Fibroblast of lung (primary cell): ENCODE measurements at regions not wholly inside any gene's neighbourhood (a gene's known extent, or its start where the extent isn't known, plus 50 kb on each side); places are given as distances from the start of the nearest gene placed in this dataset.

Experiments used
- EZH2 ChIP-seq: IDR thresholded peaks from 2 replicates; pipeline ENCODE4 v1.5.1; 2012; ENCODE audit warnings: low read length, control low read depth, mild to moderate bottlenecking; ENCODE audit errors: missing control alignments
- TF ChIP-seq, protein P1 (sequence below), 2 donors: IDR thresholded peaks in 1 of 2; conservative IDR thresholded peaks in 1 of 2; 1 replicate in 1 of 2; 2 replicates in 1 of 2; pipeline ENCODE4 v1.5.1; 2011 to 2012; ENCODE audit warnings: low read length in 2 of 2, control low read depth in 1 of 2, inconsistent platforms in 1 of 2, low read depth in 1 of 2, mild to moderate bottlenecking in 1 of 2

DNA sequence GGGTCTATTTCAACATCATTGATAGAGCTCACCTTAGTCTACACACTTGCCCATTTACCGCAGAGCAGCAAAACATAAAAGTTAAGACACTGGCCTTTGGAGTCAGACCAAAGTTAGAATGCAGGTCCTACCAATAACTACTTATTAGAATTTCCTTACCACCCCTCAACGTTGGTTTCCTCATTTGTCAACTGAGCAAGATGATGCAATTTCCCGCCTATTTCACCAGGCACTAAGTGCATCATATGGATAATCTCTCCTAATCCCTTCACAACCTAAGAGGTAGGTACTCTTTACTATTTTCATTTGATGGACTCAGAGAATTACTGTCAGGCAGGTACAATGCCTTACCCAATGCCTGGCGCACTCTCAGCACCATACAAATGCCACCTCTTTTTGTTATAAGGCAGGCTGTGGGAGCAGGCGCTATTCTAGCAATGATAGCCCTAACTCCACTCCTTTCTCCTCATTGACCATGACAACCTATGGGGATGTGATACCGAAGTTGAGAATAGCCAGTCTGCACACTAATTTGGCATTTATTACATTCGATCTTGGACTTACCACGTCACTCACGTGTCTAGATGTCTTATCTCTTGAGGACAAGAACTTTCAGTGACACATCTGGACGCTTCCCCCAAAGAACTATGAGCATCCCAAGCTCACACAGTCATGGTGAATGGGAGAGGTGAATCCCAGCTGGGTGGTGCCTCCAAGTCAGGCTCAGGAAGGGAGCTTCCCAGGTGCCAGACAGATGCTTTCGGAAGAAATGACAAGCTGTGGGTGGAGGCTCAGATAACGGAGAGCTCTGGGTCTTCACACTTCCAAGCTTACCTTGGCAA lies 128.1 kb upstream of the STMND1 start:
- TF ChIP-seq, protein P1, sequence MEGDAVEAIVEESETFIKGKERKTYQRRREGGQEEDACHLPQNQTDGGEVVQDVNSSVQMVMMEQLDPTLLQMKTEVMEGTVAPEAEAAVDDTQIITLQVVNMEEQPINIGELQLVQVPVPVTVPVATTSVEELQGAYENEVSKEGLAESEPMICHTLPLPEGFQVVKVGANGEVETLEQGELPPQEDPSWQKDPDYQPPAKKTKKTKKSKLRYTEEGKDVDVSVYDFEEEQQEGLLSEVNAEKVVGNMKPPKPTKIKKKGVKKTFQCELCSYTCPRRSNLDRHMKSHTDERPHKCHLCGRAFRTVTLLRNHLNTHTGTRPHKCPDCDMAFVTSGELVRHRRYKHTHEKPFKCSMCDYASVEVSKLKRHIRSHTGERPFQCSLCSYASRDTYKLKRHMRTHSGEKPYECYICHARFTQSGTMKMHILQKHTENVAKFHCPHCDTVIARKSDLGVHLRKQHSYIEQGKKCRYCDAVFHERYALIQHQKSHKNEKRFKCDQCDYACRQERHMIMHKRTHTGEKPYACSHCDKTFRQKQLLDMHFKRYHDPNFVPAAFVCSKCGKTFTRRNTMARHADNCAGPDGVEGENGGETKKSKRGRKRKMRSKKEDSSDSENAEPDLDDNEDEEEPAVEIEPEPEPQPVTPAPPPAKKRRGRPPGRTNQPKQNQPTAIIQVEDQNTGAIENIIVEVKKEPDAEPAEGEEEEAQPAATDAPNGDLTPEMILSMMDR (conservative IDR thresholded peaks at IDR 0.05 in 1 of 2, IDR thresholded peaks at IDR 0.05 in 1 of 2; ENCODE audit: low read depth in 1 of 2, low read length in 2 of 2): no peak
- no peak for TF ChIP-seq EZH2
